IMR-90 (cell line): ENCODE measurements at regions not wholly inside any gene's neighbourhood (a gene's known extent, or its start where the extent isn't known, plus 50 kb on each side); places are given as distances from the start of the nearest gene placed in this dataset.

Experiments
- ATAC-seq: fragments of 200-7000 bp; cut with Tn5 transposase; 2 replicates; pipeline ENCODE4 v1.9.1; 2020; ENCODE audit warnings: low read depth, mild to moderate bottlenecking, moderate library complexity
- BruUV-seq: library from RNA; stranded (reverse); fragments of 400-500 nt; replicated peaks from 2 replicates; lab custom pipeline; 2021; lab: Mats Ljungman, UMichigan
- CTCF ChIA-PET: fragments of 300-600 bp; formaldehyde crosslinking; extraction: SDS; loops from one replicate; lab custom pipeline; 2021; ENCODE audit warnings: antibody characterized with exemption; lab: Yijun Ruan, JAX
- POLR2A ChIA-PET: fragments of 300-600 bp; sonication (Branson Sonifier 250); formaldehyde crosslinking; loops from one replicate; lab custom pipeline; 2022; ENCODE audit warnings: antibody characterized with exemption; ENCODE audit not compliant: unreplicated experiment; lab: Charles Lee
- DNase-seq: peaks from one replicate; pipeline ENCODE4 v3.0.0; 2013
- H2AFZ ChIP-seq: replicated peaks from 2 replicates; pipeline ENCODE3; 2013; ENCODE audit warnings: low read length, mild to moderate bottlenecking; ENCODE audit not compliant: poor library complexity
- H2AK5ac ChIP-seq: 2 replicates; pipeline ENCODE4 v1.6.1; 2013; ENCODE audit warnings: low read depth, low read length, inconsistent platforms
- H2AK9ac ChIP-seq: replicated peaks from 2 replicates; pipeline ENCODE3; 2013; ENCODE audit warnings: mild to moderate bottlenecking, low read depth, low read length, moderate library complexity; ENCODE audit not compliant: poor library complexity
- H2BK120ac ChIP-seq: 2 replicates; pipeline ENCODE4 v1.6.1; 2013; ENCODE audit warnings: low read depth, low read length, inconsistent platforms
- H2BK15ac ChIP-seq: 3 replicates; pipeline ENCODE4 v1.6.1; 2013; ENCODE audit warnings: low read depth, low read length, inconsistent platforms
- H2BK20ac ChIP-seq: 2 replicates; pipeline ENCODE4 v1.6.1; 2013; ENCODE audit warnings: low read depth, mild to moderate bottlenecking, inconsistent platforms, low read length, moderate library complexity
- H2BK5ac ChIP-seq: 2 replicates; pipeline ENCODE4 v1.6.1; 2013; ENCODE audit warnings: mild to moderate bottlenecking, low read depth, low read length, inconsistent platforms; ENCODE audit not compliant: poor library complexity, severe bottlenecking
- H3K14ac ChIP-seq: replicated peaks from 2 replicates; pipeline ENCODE4 v1.6.1; 2013; ENCODE audit warnings: low read depth, low read length, inconsistent platforms
- H3K18ac ChIP-seq: 2 replicates; pipeline ENCODE4 v1.6.1; 2013; ENCODE audit warnings: low read depth, low read length, control low read depth
- H3K23ac ChIP-seq: 2 replicates; pipeline ENCODE4 v1.6.1; 2013; ENCODE audit warnings: low read depth, low read length, inconsistent platforms
- H3K27ac ChIP-seq: 2 replicates; pipeline ENCODE4 v1.5.1; 2013; ENCODE audit warnings: mild to moderate bottlenecking, control low read depth, low read length; ENCODE audit not compliant: insufficient read depth
- H3K27me3 ChIP-seq: 2 replicates; pipeline ENCODE4 v1.6.1; 2013; ENCODE audit warnings: low read length; ENCODE audit not compliant: control insufficient read depth, insufficient read depth
- H3K36me3 ChIP-seq: 2 replicates; pipeline ENCODE4 v1.6.1; 2013; ENCODE audit warnings: low read length, mixed read lengths; ENCODE audit not compliant: control insufficient read depth, insufficient read depth
- H3K4ac ChIP-seq: 2 replicates; pipeline ENCODE4 v1.6.1; 2013; ENCODE audit warnings: low read depth, low read length, inconsistent platforms
- H3K4me1 ChIP-seq: 2 replicates; pipeline ENCODE4 v1.6.1; 2013; ENCODE audit warnings: low read length, mixed read lengths; ENCODE audit not compliant: control insufficient read depth, insufficient read depth
- H3K4me2 ChIP-seq: 2 replicates; pipeline ENCODE4 v1.6.1; 2013; ENCODE audit warnings: low read depth, mild to moderate bottlenecking, control low read depth, low read length, moderate library complexity
- H3K4me3 ChIP-seq: 2 replicates; pipeline ENCODE4 v1.5.1; 2013; ENCODE audit warnings: low read depth, mild to moderate bottlenecking, control low read depth, low read length, moderate library complexity; ENCODE audit not compliant: insufficient read depth
- H3K56ac ChIP-seq: 2 replicates; pipeline ENCODE4 v1.6.1; 2013; ENCODE audit warnings: low read length, inconsistent platforms; ENCODE audit not compliant: insufficient read depth; ENCODE audit errors: extremely low read depth
- H3K79me1 ChIP-seq, 2 experiments: 2 replicates each; pipeline ENCODE4 v1.6.1; 2013; ENCODE audit warnings: low read length in 2 of 2, inconsistent platforms in 1 of 2, low read depth in 1 of 2
- H3K9ac ChIP-seq: 2 replicates; pipeline ENCODE4 v1.6.1; 2013; ENCODE audit warnings: low read depth, low read length, control low read depth
- H3K9me1 ChIP-seq: 2 replicates; pipeline ENCODE4 v1.6.1; 2013; ENCODE audit warnings: low read length, inconsistent platforms; ENCODE audit not compliant: insufficient read depth
- H3K9me3 ChIP-seq: 2 replicates; pipeline ENCODE4 v1.6.1; 2013; ENCODE audit warnings: low read length; ENCODE audit not compliant: control insufficient read depth, insufficient read depth
- H4K20me1 ChIP-seq: 2 replicates; pipeline ENCODE4 v1.6.1; 2013; ENCODE audit warnings: low read length, inconsistent platforms; ENCODE audit not compliant: insufficient read depth
- H4K5ac ChIP-seq: 2 replicates; pipeline ENCODE4 v1.6.1; 2013; ENCODE audit warnings: mild to moderate bottlenecking, low read depth, low read length, control low read depth
- H4K8ac ChIP-seq, 2 experiments: 2 replicates each; pipeline ENCODE4 v1.6.1; 2013; ENCODE audit warnings: low read depth in 2 of 2, low read length in 2 of 2, control low read depth in 1 of 2, inconsistent platforms in 1 of 2
- H4K91ac ChIP-seq: 2 replicates; pipeline ENCODE4 v1.6.1; 2013; ENCODE audit warnings: low read depth, low read length, inconsistent platforms; ENCODE audit not compliant: insufficient read depth
- BHLHE40 ChIP-seq: fragments of 150-350 bp; IDR thresholded peaks from 2 replicates; pipeline ENCODE4 v1.6.1; 2016; ENCODE audit warnings: mild to moderate bottlenecking, low read depth, low read length
- CEBPB ChIP-seq: IDR thresholded peaks from 2 replicates; pipeline ENCODE4 v1.6.1; 2012; ENCODE audit warnings: low read depth, low read length, improper control_type of control experiment
- ELK1 ChIP-seq: fragments of 150-350 bp; IDR thresholded peaks from 2 replicates; pipeline ENCODE4 v1.6.1; 2016; ENCODE audit warnings: low read depth, mild to moderate bottlenecking, low read length, moderate library complexity, borderline replicate concordance
- FOS ChIP-seq: fragments of 150-350 bp; IDR thresholded peaks from 2 replicates; pipeline ENCODE4 v1.6.1; 2016; ENCODE audit warnings: low read depth, low read length
- MAFK ChIP-seq: IDR thresholded peaks from 2 replicates; pipeline ENCODE4 v1.6.1; 2012; ENCODE audit warnings: low read depth, low read length, improper control_type of control experiment
- MAZ ChIP-seq: IDR thresholded peaks from 2 replicates; pipeline ENCODE4 v1.6.1; 2012; ENCODE audit warnings: low read depth, mild to moderate bottlenecking, low read length, improper control_type of control experiment, moderate library complexity, borderline replicate concordance
- MXI1 ChIP-seq: IDR thresholded peaks from 2 replicates; pipeline ENCODE4 v1.6.1; 2012; ENCODE audit warnings: low read depth, mild to moderate bottlenecking, low read length, moderate library complexity, borderline replicate concordance
- NFE2L2 ChIP-seq: fragments of 150-350 bp; IDR thresholded peaks from 2 replicates; pipeline ENCODE4 v1.6.1; 2016; ENCODE audit warnings: low read depth, mild to moderate bottlenecking, low read length
- POLR2A ChIP-seq: IDR thresholded peaks from 2 replicates; pipeline ENCODE4 v1.6.1; 2012; ENCODE audit warnings: mild to moderate bottlenecking, low read depth, low read length
- RAD21 ChIP-seq: IDR thresholded peaks from 2 replicates; pipeline ENCODE4 v1.6.1; 2012; ENCODE audit warnings: low read length, improper control_type of control experiment
- RCOR1 ChIP-seq: IDR thresholded peaks from 2 replicates; pipeline ENCODE4 v1.6.1; 2012; ENCODE audit warnings: mild to moderate bottlenecking, low read length, improper control_type of control experiment; ENCODE audit not compliant: insufficient replicate concordance
- WGBS, 2 experiments: methylation state at CpG; one replicate each; pipeline versions ENCODE4 v1.1.5 to v1.1.7; 2013; ENCODE audit warnings: missing lambda C conversion rate in 2 of 2; ENCODE audit not compliant: insufficient read length in 1 of 2; ENCODE audit errors: extremely low coverage in 2 of 2; 5-methylcytosine and 5-hydroxymethylcytosine counted together
- dilution Hi-C: fragments of 300-500 bp; cut with HindIII; formaldehyde crosslinking; loops from one replicate; pipeline ENCODE4 v1.14.3; 2018; ENCODE audit warnings: low sequenced_read_pairs; ENCODE audit not compliant: unreplicated experiment
- in situ Hi-C: fragments of 300-500 bp; cut with MboI; formaldehyde crosslinking; loops from 3 replicates; pipeline ENCODE4 v1.14.3; 2019; ENCODE audit warnings: low sequenced_read_pairs, inconsistent platforms, mixed read lengths
- intact Hi-C: fragments of 100-400 bp; cut with micrococcal nuclease; formaldehyde crosslinking; loops from 2 replicates; pipeline ENCODE4 v1.10.0; 2022
- TF ChIP-seq, protein P1 (sequence below): conservative IDR thresholded peaks from 2 replicates; pipeline ENCODE4 v1.5.1; 2012; ENCODE audit warnings: mild to moderate bottlenecking, low read depth, low read length, improper control_type of control experiment

GRCh38 chr12:90122681-90123080 is 414.0 kb upstream of the ATP2B1 start:
- no peak overlapping the region for H3K18ac ChIP-seq
- H3K4me3 ChIP-seq: no peak overlapping the region
- H3K27ac ChIP-seq: no peak overlapping the region
- no peak overlapping the region for H3K9ac ChIP-seq
- H4K91ac ChIP-seq: no peak overlapping the region
- H3K27me3 ChIP-seq: no peaks in the 10 kb centered on the region
- H4K20me1 ChIP-seq: no peaks in the 10 kb centered on the region
- no peaks in the 10 kb centered on the region for H3K4me1 ChIP-seq
- no peaks in the 10 kb centered on the region for H3K79me1 ChIP-seq
- no peak overlapping the region for H2BK5ac ChIP-seq
- no peak overlapping the region; the same call in 1 of the 2 replicates for H3K14ac ChIP-seq
- ATAC-seq (no peak), DNase-seq (no peak)
- dilution Hi-C loops: no loop called here
- no peak overlapping the region for H3K4me2 ChIP-seq
- no peak overlapping the region for H3K23ac ChIP-seq
- H3K36me3 ChIP-seq: no peaks in the 10 kb centered on the region
- no TSS peak for BruUV-seq
- intact Hi-C loops: no loop called here
- in situ Hi-C loops: no loop called here
- no peak overlapping the region for H2BK20ac ChIP-seq
- H4K5ac ChIP-seq: no peak overlapping the region
- H3K56ac ChIP-seq: no peak overlapping the region
- TF ChIP-seq FOS: no peak
- TF ChIP-seq ELK1: no peak
- TF ChIP-seq RAD21: no peak
- TF ChIP-seq BHLHE40: no peak
- TF ChIP-seq, protein P1, sequence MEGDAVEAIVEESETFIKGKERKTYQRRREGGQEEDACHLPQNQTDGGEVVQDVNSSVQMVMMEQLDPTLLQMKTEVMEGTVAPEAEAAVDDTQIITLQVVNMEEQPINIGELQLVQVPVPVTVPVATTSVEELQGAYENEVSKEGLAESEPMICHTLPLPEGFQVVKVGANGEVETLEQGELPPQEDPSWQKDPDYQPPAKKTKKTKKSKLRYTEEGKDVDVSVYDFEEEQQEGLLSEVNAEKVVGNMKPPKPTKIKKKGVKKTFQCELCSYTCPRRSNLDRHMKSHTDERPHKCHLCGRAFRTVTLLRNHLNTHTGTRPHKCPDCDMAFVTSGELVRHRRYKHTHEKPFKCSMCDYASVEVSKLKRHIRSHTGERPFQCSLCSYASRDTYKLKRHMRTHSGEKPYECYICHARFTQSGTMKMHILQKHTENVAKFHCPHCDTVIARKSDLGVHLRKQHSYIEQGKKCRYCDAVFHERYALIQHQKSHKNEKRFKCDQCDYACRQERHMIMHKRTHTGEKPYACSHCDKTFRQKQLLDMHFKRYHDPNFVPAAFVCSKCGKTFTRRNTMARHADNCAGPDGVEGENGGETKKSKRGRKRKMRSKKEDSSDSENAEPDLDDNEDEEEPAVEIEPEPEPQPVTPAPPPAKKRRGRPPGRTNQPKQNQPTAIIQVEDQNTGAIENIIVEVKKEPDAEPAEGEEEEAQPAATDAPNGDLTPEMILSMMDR: no peak
- TF ChIP-seq MXI1: no peak
- TF ChIP-seq MAZ: no peak
- no peak for TF ChIP-seq NFE2L2
- no peak for TF ChIP-seq MAFK
- TF ChIP-seq RCOR1: no peak
- TF ChIP-seq POLR2A: no peak
- no peak for TF ChIP-seq CEBPB
- H2BK15ac ChIP-seq: no peak overlapping the region
- POLR2A ChIA-PET: no interaction called here
- CTCF ChIA-PET: no interaction called here
- no peaks in the 10 kb centered on the region for H3K9me1 ChIP-seq
- peaks cover 6% of the 10 kb centered on the region for H3K9me3 ChIP-seq
- no peak overlapping the region for H2AK5ac ChIP-seq
- no peak overlapping the region for H4K8ac ChIP-seq
- no peak overlapping the region for H2AK9ac ChIP-seq
- H2AFZ ChIP-seq: no peak overlapping the region
- WGBS, 2 experiments: 33% methylated on average over 2 of the region's 3 CpGs; no CpG with 5 or more reads in 1 of the 2 experiments
- no peak overlapping the region for H3K4ac ChIP-seq
- no peak overlapping the region for H2BK120ac ChIP-seq
